Keratinocyte (primary cell): ENCODE measurements at regions not wholly inside any gene's neighbourhood (a gene's known extent, or its start where the extent isn't known, plus 50 kb on each side); places are given as distances from the start of the nearest gene placed in this dataset.

Source experiments
- DNase-seq: peaks from one replicate; pipeline ENCODE4 v3.0.0-alpha.2; 2011; ENCODE audit warnings: low read depth, missing footprints, low spot score
- FAIRE-seq: peaks from 2 replicates; lab custom pipeline; 2011; peaks lifted over from hg19 to GRCh38; lab: Jason Lieb, UNC
- H2AFZ ChIP-seq: 2 replicates; pipeline ENCODE4 v1.6.0; 2012; ENCODE audit warnings: low read length, control low read depth, inconsistent platforms; ENCODE audit not compliant: control insufficient read depth
- H3K27ac ChIP-seq: 2 replicates; pipeline ENCODE4 v1.5.1; 2011; ENCODE audit warnings: low read length; ENCODE audit not compliant: control insufficient read depth, insufficient read depth
- H3K27me3 ChIP-seq: 3 replicates; pipeline ENCODE4 v1.6.0; 2011; ENCODE audit warnings: low read length; ENCODE audit not compliant: control insufficient read depth, insufficient read depth; ENCODE audit errors: extremely low read depth
- H3K36me3 ChIP-seq, 2 experiments: 2 replicates in 1 of 2; 3 replicates in 1 of 2; pipeline ENCODE4 v1.5.1; 2011; ENCODE audit warnings: low read length in 2 of 2, mild to moderate bottlenecking in 1 of 2; ENCODE audit not compliant: control insufficient read depth in 2 of 2, insufficient read depth in 2 of 2; ENCODE audit errors: extremely low read depth in 1 of 2
- H3K4me1 ChIP-seq: 3 replicates; pipeline ENCODE4 v1.5.1; 2011; ENCODE audit warnings: low read length; ENCODE audit not compliant: control insufficient read depth, insufficient read depth; ENCODE audit errors: extremely low read depth
- H3K4me2 ChIP-seq: 3 replicates; pipeline ENCODE4 v1.6.0; 2011; ENCODE audit warnings: low read depth, low read length; ENCODE audit not compliant: control insufficient read depth, insufficient read depth; ENCODE audit errors: extremely low read depth
- H3K4me3 ChIP-seq, 3 experiments: fragments of 200-600 bp in 1 of 3; sonication (generic) in 1 of 3; 2 replicates in 2 of 3; 3 replicates in 1 of 3; pipeline ENCODE4 v1.5.1; 2011 to 2016; ENCODE audit warnings: low read length in 3 of 3, mild to moderate bottlenecking in 3 of 3, control low read depth in 2 of 3, inconsistent platforms in 1 of 3, low read depth in 1 of 3, mixed read lengths in 1 of 3, mixed run types in 1 of 3, moderate library complexity in 1 of 3; ENCODE audit not compliant: control insufficient read depth in 2 of 3, insufficient read depth in 2 of 3; ENCODE audit errors: extremely low read depth in 1 of 3
- H3K79me2 ChIP-seq: 2 replicates; pipeline ENCODE4 v1.6.0; 2012; ENCODE audit warnings: low read length; ENCODE audit not compliant: control insufficient read depth, insufficient read depth
- H3K9ac ChIP-seq: 3 replicates; pipeline ENCODE4 v1.6.0; 2011; ENCODE audit warnings: low read length; ENCODE audit not compliant: control insufficient read depth, insufficient read depth; ENCODE audit errors: extremely low read depth
- H3K9me1 ChIP-seq: 3 replicates; pipeline ENCODE4 v1.6.0; 2011; ENCODE audit warnings: low read length; ENCODE audit not compliant: control insufficient read depth, insufficient read depth; ENCODE audit errors: extremely low read depth
- H3K9me3 ChIP-seq: 2 replicates; pipeline ENCODE4 v1.5.1; 2012; ENCODE audit warnings: low read depth, low read length; ENCODE audit not compliant: control insufficient read depth
- H4K20me1 ChIP-seq: 3 replicates; pipeline ENCODE4 v1.6.0; 2011; ENCODE audit warnings: low read length; ENCODE audit not compliant: control insufficient read depth, insufficient read depth; ENCODE audit errors: extremely low read depth
- CTCF ChIP-seq, 3 experiments: IDR thresholded peaks in 1 of 3; conservative IDR thresholded peaks in 1 of 3; optimal IDR thresholded peaks in 1 of 3; 2 replicates in 2 of 3; 3 replicates in 1 of 3; pipeline versions ENCODE3 to v1.5.1; 2011; ENCODE audit warnings: low read length in 3 of 3, mild to moderate bottlenecking in 3 of 3, moderate library complexity in 2 of 3, control low read depth in 1 of 3, inconsistent platforms in 1 of 3; ENCODE audit not compliant: insufficient read depth in 2 of 3; ENCODE audit errors: extremely low read depth in 1 of 3
- EZH2 ChIP-seq: IDR thresholded peaks from one replicate; pipeline ENCODE4 v1.6.1; 2012; ENCODE audit warnings: inconsistent platforms, mild to moderate bottlenecking, low read length, moderate library complexity
- dilution Hi-C: fragments of 300-500 bp; cut with MboI; formaldehyde crosslinking; loops from one replicate; pipeline ENCODE4 v1.7.0; 2020; ENCODE audit warnings: low sequenced_read_pairs; ENCODE audit not compliant: extremely low pct_ligation_motif_present

- dilution Hi-C loops, result no loop called here
- no peak overlapping the region for H2AFZ ChIP-seq
- H3K27me3 ChIP-seq, result no peaks in the 10 kb centered on the region
- H3K36me3 ChIP-seq, result no peaks in the 10 kb centered on the region
- no peak overlapping the region for H3K4me3 ChIP-seq
- H4K20me1 ChIP-seq, result no peaks in the 10 kb centered on the region
- TF ChIP-seq CTCF (optimal IDR thresholded peaks at IDR 0.05 in 1 of 3, IDR thresholded peaks at IDR 0.05 in 1 of 3, conservative IDR thresholded peaks at IDR 0.05 in 1 of 3; ENCODE audit: extremely low read depth in 1 of 3, insufficient read depth in 2 of 3, low read length in 3 of 3), result no peak
- no peak for TF ChIP-seq EZH2
- H3K27ac ChIP-seq, result peak overlapping the region; percentile 62
- no peak overlapping the region for H3K9ac ChIP-seq
- H3K4me1 ChIP-seq, result peaks cover 9% of the 10 kb centered on the region
- no peaks in the 10 kb centered on the region for H3K79me2 ChIP-seq
- no peaks in the 10 kb centered on the region for H3K9me1 ChIP-seq
- peak; percentile 19 for DNase-seq
- FAIRE-seq, result peak; percentile 73
- peak overlapping the region; percentile 38 for H3K4me2 ChIP-seq
- H3K9me3 ChIP-seq, result no peaks in the 10 kb centered on the region
Measured at GRCh38 chr1:95169548-95169947, 52.4 kb downstream of the TLCD4 start.

GRCh38 chr1:95171270-95172245, 54.4 kb downstream of the TLCD4 start:
- no peak overlapping the region for H3K27ac ChIP-seq

More at GRCh38 chr1:95171270-95172245, 54.4 kb downstream of the TLCD4 start:
- H3K9me3 ChIP-seq, result no peaks in the 10 kb centered on the region
- H3K4me1 ChIP-seq, result peaks cover 9% of the 10 kb centered on the region
- H3K4me2 ChIP-seq, result no peak overlapping the region
- no peak overlapping the region for H2AFZ ChIP-seq
- H3K4me3 ChIP-seq, result no peak overlapping the region
- H3K9ac ChIP-seq, result no peak overlapping the region
- DNase-seq (no peak), FAIRE-seq (no peak)
- no peaks in the 10 kb centered on the region for H3K36me3 ChIP-seq
- H3K9me1 ChIP-seq, result no peaks in the 10 kb centered on the region
- H3K79me2 ChIP-seq, result no peaks in the 10 kb centered on the region
- dilution Hi-C loops, result no loop called here
- no peaks in the 10 kb centered on the region for H4K20me1 ChIP-seq
- TF ChIP-seq CTCF (optimal IDR thresholded peaks at IDR 0.05 in 1 of 3, IDR thresholded peaks at IDR 0.05 in 1 of 3, conservative IDR thresholded peaks at IDR 0.05 in 1 of 3; ENCODE audit: extremely low read depth in 1 of 3, insufficient read depth in 2 of 3, low read length in 3 of 3) (no peak), EZH2 (no peak)
- no peaks in the 10 kb centered on the region for H3K27me3 ChIP-seq
